HepG2 (cell line): ENCODE measurements at regions not wholly inside any gene's neighbourhood (a gene's known extent, or its start where the extent isn't known, plus 50 kb on each side); places are given as distances from the start of the nearest gene placed in this dataset.
A peak's percentile ranks its signal among the peaks of the same experiment; 100 is the strongest.

ENCODE experiments used
- BCL6 ChIP-seq: IDR thresholded peaks from 2 replicates; pipeline ENCODE4 v1.6.1; 2016; ENCODE audit warnings: missing genetic modification reagents, missing compliant biosample characterization
- BHLHE40 ChIP-seq: IDR thresholded peaks from 2 replicates; pipeline ENCODE4 v1.6.1; 2011; ENCODE audit warnings: low read length, improper control_type of control experiment
- CREM ChIP-seq, 2 experiments: sonication (generic) in 1 of 2; formaldehyde crosslinking in 1 of 2; IDR thresholded peaks; 2 replicates each; pipeline versions ENCODE4 v1.4.0 to v1.6.1; 2016 to 2020; ENCODE audit warnings: antibody characterized with exemption in 1 of 2, mild to moderate bottlenecking in 1 of 2, missing genetic modification reagents in 1 of 2
- CTCF ChIP-seq: sonication (generic); formaldehyde crosslinking; IDR thresholded peaks from 2 replicates; pipeline ENCODE4 v1.5.0; 2020; ENCODE audit warnings: mild to moderate bottlenecking, missing genetic modification reagents, moderate library complexity
- FOXP1 ChIP-seq, 2 experiments: fragments of 450-650 bp in 1 of 2; IDR thresholded peaks; 2 replicates each; pipeline ENCODE4 v1.6.1; 2017 to 2018; ENCODE audit warnings: antibody characterized with exemption in 1 of 2
- FOXP4 ChIP-seq: sonication (generic); formaldehyde crosslinking; IDR thresholded peaks from 2 replicates; pipeline ENCODE4 v1.4.0; 2020; ENCODE audit warnings: missing genetic modification reagents
- GATAD2A ChIP-seq: IDR thresholded peaks from 2 replicates; pipeline ENCODE4 v1.6.1; 2016
- HMG20A ChIP-seq: IDR thresholded peaks from 2 replicates; pipeline ENCODE4 v1.6.1; 2016; ENCODE audit warnings: borderline replicate concordance
- HOMEZ ChIP-seq: IDR thresholded peaks from 2 replicates; pipeline ENCODE4 v1.6.1; 2016; ENCODE audit warnings: low read depth
- KDM2A ChIP-seq: sonication (generic); formaldehyde crosslinking; IDR thresholded peaks from 2 replicates; pipeline ENCODE4 v1.4.0; 2020; ENCODE audit warnings: low read depth, missing genetic modification reagents, borderline replicate concordance
- MIXL1 ChIP-seq: IDR thresholded peaks from 2 replicates; pipeline ENCODE4 v1.6.1; 2016
- MTA1 ChIP-seq: sonication (generic); formaldehyde crosslinking; IDR thresholded peaks from 2 replicates; pipeline ENCODE4 v1.4.0; 2020; ENCODE audit warnings: missing genetic modification reagents, mild to moderate bottlenecking, borderline replicate concordance
- MXD1 ChIP-seq: sonication (generic); formaldehyde crosslinking; IDR thresholded peaks from 2 replicates; pipeline ENCODE4 v1.4.0; 2020; ENCODE audit warnings: mild to moderate bottlenecking, missing genetic modification reagents
- NR1H2 ChIP-seq: sonication (generic); formaldehyde crosslinking; IDR thresholded peaks from 2 replicates; pipeline ENCODE4 v1.8.1; 2022; ENCODE audit warnings: low read depth, missing genetic modification reagents, borderline replicate concordance
- NR2F6 ChIP-seq, 2 experiments: IDR thresholded peaks; 2 replicates each; pipeline ENCODE4 v1.6.1; 2016; ENCODE audit warnings: antibody characterized with exemption in 1 of 2, mild to moderate bottlenecking in 1 of 2
- POLR2A ChIP-seq, 2 experiments: IDR thresholded peaks; 2 replicates each; pipeline ENCODE4 v1.6.1; 2011; ENCODE audit warnings: low read depth in 2 of 2, low read length in 2 of 2, mild to moderate bottlenecking in 1 of 2, moderate library complexity in 1 of 2; ENCODE audit not compliant: insufficient read depth in 1 of 2
- RXRB ChIP-seq: IDR thresholded peaks from 2 replicates; pipeline ENCODE4 v1.6.1; 2016; ENCODE audit warnings: borderline replicate concordance, missing genetic modification reagents, missing compliant biosample characterization
- SAP130 ChIP-seq: IDR thresholded peaks from 2 replicates; pipeline ENCODE4 v1.6.1; 2016; ENCODE audit warnings: low read depth
- TBX2 ChIP-seq: sonication (generic); formaldehyde crosslinking; IDR thresholded peaks from 2 replicates; pipeline ENCODE4 v1.5.0; 2020; ENCODE audit warnings: missing genetic modification reagents, mild to moderate bottlenecking, borderline replicate concordance
- U2AF1 ChIP-seq: fragments of 200-400 bp; formaldehyde crosslinking; optimal IDR thresholded peaks from 2 replicates; pipeline ENCODE3; 2017; ENCODE audit warnings: mild to moderate bottlenecking, low read depth, low read length
- ZC3H4 ChIP-seq: sonication (generic); formaldehyde crosslinking; IDR thresholded peaks from 2 replicates; pipeline ENCODE4 v1.4.0; 2020; ENCODE audit warnings: missing genetic modification reagents, borderline replicate concordance
- ZNF468 ChIP-seq: sonication (generic); formaldehyde crosslinking; IDR thresholded peaks from 2 replicates; pipeline ENCODE4 v1.8.0; 2022; ENCODE audit warnings: mild to moderate bottlenecking, moderate library complexity, missing genetic modification reagents
- ZNF703 ChIP-seq: sonication (generic); formaldehyde crosslinking; IDR thresholded peaks from 2 replicates; pipeline ENCODE4 v1.5.1; 2020; ENCODE audit warnings: missing genetic modification reagents, mild to moderate bottlenecking, moderate library complexity, borderline replicate concordance
- ZNF878 ChIP-seq: sonication (generic); formaldehyde crosslinking; IDR thresholded peaks from 2 replicates; pipeline ENCODE4 v1.8.1; 2023; ENCODE audit warnings: mild to moderate bottlenecking, missing genetic modification reagents, moderate library complexity

GRCh38 chr16:54431997-54432896, 145.7 kb upstream of the IRX3 start (continued):
- no peak for TF ChIP-seq ZNF703
- peak; percentile 24; the same call in 1 of the 2 replicates for TF ChIP-seq SAP130
- TF ChIP-seq BCL6 (CRISPR knock-in tag) = 0 out of 2 replicates have a peak, but pooled peaks have one; percentile 13
- TF ChIP-seq MTA1 (CRISPR knock-in tag) = 0 out of 2 replicates have a peak, but pooled peaks have one; percentile 28
- TF ChIP-seq BHLHE40 = 0 out of 2 replicates have a peak, but pooled peaks have one; percentile 2
- no peak for TF ChIP-seq FOXP1 (IDR thresholded peaks at IDR 0.05)
- TF ChIP-seq FOXP1 (CRISPR knock-in tag; IDR thresholded peaks at IDR 0.05) = no peak; the same call in 1 of the 2 replicates
- 0 out of 2 replicates have a peak, but pooled peaks have one; percentile 35 for TF ChIP-seq HOMEZ (CRISPR knock-in tag)
- TF ChIP-seq CTCF = peak; percentile 38
- no peak for TF ChIP-seq POLR2A (IDR thresholded peaks at IDR 0.05; ENCODE audit: insufficient read depth in 1 of 2, low read depth in 2 of 2, low read length in 2 of 2)
- TF ChIP-seq MIXL1 (CRISPR knock-in tag) = peak; percentile 41; the same call in 1 of the 2 replicates
- no peak for TF ChIP-seq MXD1 (CRISPR knock-in tag)
- TF ChIP-seq ZNF468 (CRISPR knock-in tag) = no peak
- peak; percentile 15 for TF ChIP-seq U2AF1
- 0 out of 2 replicates have a peak, but pooled peaks have one; percentile 27 for TF ChIP-seq KDM2A (CRISPR knock-in tag)
- 0 out of 2 replicates have a peak, but pooled peaks have one; percentile 2 for TF ChIP-seq ZNF878 (CRISPR knock-in tag)
- peak; percentile 41; the same call in 1 of the 2 replicates for TF ChIP-seq FOXP4
- TF ChIP-seq CREM (IDR thresholded peaks at IDR 0.05) = peak; percentile 18; the same call in 1 of the 2 replicates
- no peak for TF ChIP-seq CREM (CRISPR knock-in tag; IDR thresholded peaks at IDR 0.05)
- 0 out of 2 replicates have a peak, but pooled peaks have one; percentile 49 for TF ChIP-seq GATAD2A (CRISPR knock-in tag)
- peak; percentile 48; the same call in 1 of the 2 replicates for TF ChIP-seq NR2F6 (IDR thresholded peaks at IDR 0.05)
- peak; percentile 58 for TF ChIP-seq NR2F6 (CRISPR knock-in tag; IDR thresholded peaks at IDR 0.05)
- TF ChIP-seq RXRB (CRISPR knock-in tag) = peak; percentile 20; the same call in 1 of the 2 replicates
- no peak for TF ChIP-seq ZC3H4 (CRISPR knock-in tag)
- peak; percentile 75 for TF ChIP-seq TBX2
- TF ChIP-seq NR1H2 (CRISPR knock-in tag) = no peak
- TF ChIP-seq HMG20A = 0 out of 2 replicates have a peak, but pooled peaks have one; percentile 20
